ENCODE measurements at regions not wholly inside any gene's neighbourhood (a gene's known extent, or its start where the extent isn't known, plus 50 kb on each side); places are given as distances from the start of the nearest gene placed in this dataset.

- DNase-seq: no peak
Observed at GRCh38 chr12:98151984-98152383, 363.4 kb upstream of the TMPO start.

GRCh38 chr12:98154850-98155249 is 360.5 kb upstream of the TMPO start:
- no peak for DNase-seq

- DNase-seq: no peak
Observed at GRCh38 chr12:98156697-98157096, 358.7 kb upstream of the TMPO start.

- DNase-seq: no peak
Observed at GRCh38 chr12:98162906-98163678, 352.3 kb upstream of the TMPO start.

GRCh38 chr12:98172304-98172703 is 343.1 kb upstream of the TMPO start:
- DNase-seq: no peak

GRCh38 chr12:98172801-98173200 is 342.6 kb upstream of the TMPO start:
- DNase-seq: no peak

GRCh38 chr12:98173773-98174427 is 341.5 kb upstream of the TMPO start:
- DNase-seq: no peak

GRCh38 chr12:98174428-98174809 is 341.0 kb upstream of the TMPO start:
- no peak for DNase-seq

GRCh38 chr12:98178126-98178525 is 337.3 kb upstream of the TMPO start:
- DNase-seq: no peak

GRCh38 chr12:98179151-98179550 is 336.2 kb upstream of the TMPO start:
- no peak for DNase-seq

- no peak for DNase-seq
Observed at GRCh38 chr12:98180603-98181002, 334.8 kb upstream of the TMPO start.

GRCh38 chr12:98182821-98183220 is 332.6 kb upstream of the TMPO start:
- no peak for DNase-seq

- no peak for DNase-seq
Observed at GRCh38 chr12:98185606-98186005, 329.8 kb upstream of the TMPO start.

GRCh38 chr12:98188650-98189077 is 326.7 kb upstream of the TMPO start:
- DNase-seq: no peak

- no peak for DNase-seq
Observed at GRCh38 chr12:98194591-98194990, 320.8 kb upstream of the TMPO start.

GRCh38 chr12:98198261-98198982 is 317.0 kb upstream of the TMPO start:
- DNase-seq: no peak

GRCh38 chr12:98208816-98209215 is 306.6 kb upstream of the TMPO start:
- DNase-seq: no peak

- DNase-seq: no peak
Observed at GRCh38 chr12:98211909-98212695, 303.3 kb upstream of the TMPO start.

- no peak for DNase-seq
Observed at GRCh38 chr12:98213556-98213955, 301.8 kb upstream of the TMPO start.

GRCh38 chr12:98217257-98217656 is 298.1 kb upstream of the TMPO start:
- no peak for DNase-seq

- DNase-seq: no peak
Observed at GRCh38 chr12:98220636-98221035, 294.8 kb upstream of the TMPO start.

GRCh38 chr12:98221243-98221808 is 294.1 kb upstream of the TMPO start:
- DNase-seq: no peak

GRCh38 chr12:98222135-98222534 is 293.3 kb upstream of the TMPO start:
- DNase-seq: no peak

All from CD4-positive, alpha-beta T cell treated with Interleukin-4 for 4 hours (primary cell).